Small intestine (tissue), 7 donors: ENCODE measurements at regions not wholly inside any gene's neighbourhood (a gene's known extent, or its start where the extent isn't known, plus 50 kb on each side); places are given as distances from the start of the nearest gene placed in this dataset.

Experiments
- DNase-seq, 2 donors: peaks; one replicate each; pipeline versions ENCODE4 v3.0.0 to v3.0.0-alpha.2; 2013
- FAIRE-seq: peaks from 2 replicates; lab custom pipeline; 2012; peaks lifted over from hg19 to GRCh38; lab: Jason Lieb, UNC
- H3K27ac ChIP-seq, 3 donors: one replicate each; pipeline ENCODE4 v1.5.1; 2013; ENCODE audit warnings: low read length in 2 of 3, mild to moderate bottlenecking in 2 of 3, control low read depth in 1 of 3, inconsistent platforms in 1 of 3, low read depth in 1 of 3, moderate library complexity in 1 of 3
- H3K27me3 ChIP-seq, 3 donors: one replicate each; pipeline ENCODE4 v1.6.1; 2013; ENCODE audit warnings: low read length in 3 of 3, inconsistent platforms in 1 of 3; ENCODE audit not compliant: control insufficient read depth in 3 of 3, insufficient read depth in 3 of 3
- H3K36me3 ChIP-seq, 3 donors: one replicate each; pipeline ENCODE4 v1.6.1; 2013; ENCODE audit warnings: low read length in 3 of 3, inconsistent platforms in 1 of 3, low read depth in 1 of 3, mild to moderate bottlenecking in 1 of 3, moderate library complexity in 1 of 3; ENCODE audit not compliant: control insufficient read depth in 3 of 3, insufficient read depth in 2 of 3
- H3K4me1 ChIP-seq, 3 donors: one replicate each; pipeline ENCODE4 v1.6.1; 2013; ENCODE audit warnings: low read length in 2 of 3, inconsistent platforms in 1 of 3, low read depth in 1 of 3, mild to moderate bottlenecking in 1 of 3, moderate library complexity in 1 of 3; ENCODE audit not compliant: control insufficient read depth in 3 of 3, insufficient read depth in 2 of 3
- H3K4me3 ChIP-seq, 3 donors: one replicate each; pipeline ENCODE4 v1.5.1; 2013; ENCODE audit warnings: low read length in 3 of 3, control low read depth in 1 of 3, inconsistent platforms in 1 of 3, low read depth in 1 of 3, mild to moderate bottlenecking in 1 of 3, moderate library complexity in 1 of 3
- H3K9me3 ChIP-seq, 2 donors: one replicate each; pipeline ENCODE4 v1.6.1; 2013; ENCODE audit warnings: low read depth in 1 of 2, low read length in 1 of 2; ENCODE audit not compliant: control insufficient read depth in 2 of 2, insufficient read depth in 1 of 2
- WGBS, 3 donors: extraction: QIAGEN DNeasy Blood & Tissue Kit; methylation state at CpG; one replicate each; pipeline ENCODE4 v1.1.7; 2013; 5-methylcytosine and 5-hydroxymethylcytosine counted together
- donor health status: healthy with polysubstance abuse.
- donor health status: control.
- donor health status: control.
- donor health status: Bipolar disorder and iron deficiency.
- donor health status: healthy.

- FAIRE-seq (no peak), DNase-seq (no peak)
- Histone ChIP-seq H3K27me3 (peaks cover 0 to 6% (median 0%) of the 10 kb centered on the region in 3 donors), H3K36me3 (no peaks in the 10 kb centered on the region), H3K9me3 (no peaks in the 10 kb centered on the region), H3K4me3 (no peak overlapping the region), H3K4me1 (no peaks in the 10 kb centered on the region), H3K27ac (no peak overlapping the region)
- WGBS, 3 donors, result 12 to 26% (median 22%) methylated on average over 2 of the region's 2 CpGs
These were observed 137.5 kb upstream of the MKLN1 start for GRCh38 chr7:131190146-131190545.

DNA sequence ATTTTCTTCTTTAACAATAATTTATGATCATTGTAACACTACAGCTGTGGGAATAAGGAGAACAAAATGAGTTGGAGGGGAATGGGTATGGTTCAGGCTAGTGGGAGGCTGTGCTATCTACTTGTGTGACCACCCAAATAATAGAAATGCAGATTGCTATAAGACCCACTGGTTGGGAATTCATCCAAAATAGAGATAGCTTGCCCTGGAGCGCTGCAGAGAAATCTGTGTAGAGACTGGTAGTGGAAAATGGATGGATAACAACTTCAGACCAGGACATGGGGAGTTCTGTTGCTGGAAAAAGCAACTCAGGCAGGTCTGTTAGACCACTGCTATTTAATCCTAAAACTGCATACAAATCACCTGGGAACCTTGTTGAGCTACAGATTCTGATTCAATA, 137.1 kb upstream of the MKLN1 start:
- DNase-seq, result no peak
- Histone ChIP-seq H3K4me1 (no peaks in the 10 kb centered on the region), H3K9me3 (no peaks in the 10 kb centered on the region), H3K36me3 (no peaks in the 10 kb centered on the region), H3K4me3 (no peak overlapping the region), H3K27ac (no peak overlapping the region), H3K27me3 (peaks cover 0 to 6% (median 0%) of the 10 kb centered on the region in 3 donors)
- WGBS, 3 donors, result 55 to 81% (median 77%) methylated on average over 1 of the region's 1 CpG
- no peak for FAIRE-seq

DNA sequence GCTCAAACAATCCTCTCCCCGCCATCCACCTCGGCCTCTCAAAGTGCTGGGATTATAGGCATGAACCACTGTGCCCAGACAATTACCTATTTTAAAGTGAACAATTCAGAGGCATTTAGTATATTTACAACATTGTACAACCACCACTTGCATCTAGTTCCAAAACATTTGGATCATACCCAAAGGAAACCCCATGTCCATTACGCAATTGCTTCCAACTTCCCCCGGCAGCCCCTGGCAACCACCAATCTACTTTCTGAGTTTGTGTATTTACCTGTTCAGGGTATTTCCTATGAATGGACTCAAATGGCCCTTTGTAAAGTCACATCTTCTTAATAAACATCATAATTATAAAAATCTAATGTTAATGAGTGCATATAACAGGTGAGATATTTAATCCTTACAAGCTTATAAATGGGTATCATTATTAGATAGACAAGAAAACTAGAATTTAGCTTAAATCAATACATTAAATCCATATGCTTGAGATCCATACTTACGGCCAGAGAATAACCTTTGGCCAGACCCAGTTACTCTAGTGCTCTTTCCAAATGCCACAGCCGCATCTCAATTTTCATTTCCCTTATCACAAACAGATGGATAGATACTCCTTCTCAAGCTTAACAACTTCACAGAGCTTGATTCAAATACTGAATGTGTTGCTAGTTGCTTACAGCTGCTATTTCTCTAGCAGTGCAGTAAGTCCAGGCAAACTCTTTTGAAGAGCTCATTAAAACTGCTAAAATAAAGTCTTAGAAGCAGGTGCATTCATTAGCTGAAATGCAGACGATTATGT, 133.4 kb upstream of the MKLN1 start:
- no peak for FAIRE-seq
- DNase-seq, result no peak

GRCh38 chr7:131196803-131197202, 130.9 kb upstream of the MKLN1 start:
- FAIRE-seq (no peak), DNase-seq (peak in 1 of 2 donors; percentile 18)
- WGBS, 3 donors, result 22 to 33% (median 31%) methylated on average over 4 of the region's 4 CpGs

More for the DNA sequence above, 133.4 kb upstream of the MKLN1 start:
- H3K4me1 ChIP-seq, result no peaks in the 10 kb centered on the region
- H3K4me3 ChIP-seq, result no peak overlapping the region
- no peak overlapping the region for H3K27ac ChIP-seq
- H3K27me3 ChIP-seq, result peaks cover 0 to 6% (median 0%) of the 10 kb centered on the region in 3 donors
- H3K36me3 ChIP-seq, result no peaks in the 10 kb centered on the region
- no peaks in the 10 kb centered on the region for H3K9me3 ChIP-seq
- WGBS, 3 donors, result 63 to 79% (median 76%) methylated on average over 7 of the region's 7 CpGs

DNA sequence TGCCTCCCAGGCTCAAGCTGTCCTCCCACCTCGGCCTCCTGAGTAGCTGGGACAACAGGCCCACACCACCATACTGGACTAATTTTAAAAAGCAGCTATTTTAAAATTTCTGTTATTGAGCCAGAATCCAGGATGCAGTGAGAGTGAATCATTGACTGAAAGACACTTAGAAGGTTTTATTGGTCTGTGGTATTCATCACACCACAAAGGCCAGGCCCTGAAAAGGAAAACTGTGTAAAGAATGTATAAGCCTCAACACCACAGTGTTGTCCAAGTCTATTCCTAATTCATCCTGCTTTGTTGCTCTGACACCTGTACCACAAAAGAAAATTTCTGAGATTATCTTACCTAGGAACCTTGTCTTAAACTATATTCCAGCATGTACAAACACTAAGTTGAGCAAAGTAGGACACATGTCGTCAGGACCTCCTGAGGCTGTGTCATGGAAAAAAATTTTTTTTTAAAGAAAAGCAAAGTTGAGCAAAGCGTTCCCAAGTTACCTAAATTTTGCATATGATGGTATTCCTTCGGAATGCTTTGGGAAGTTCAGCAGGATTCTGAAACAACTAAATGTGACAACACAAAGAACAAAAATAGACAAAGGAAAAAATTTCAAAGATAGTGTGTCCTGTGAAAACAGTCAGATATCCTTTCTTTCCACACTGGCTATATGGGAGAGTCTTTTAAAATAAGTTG, 129.6 kb upstream of the MKLN1 start:
- no peak overlapping the region for H3K4me3 ChIP-seq
- WGBS, 3 donors, result 91 to 95% (median 94%) methylated on average over 4 of the region's 4 CpGs
- DNase-seq, result no peak
- H3K9me3 ChIP-seq, result no peaks in the 10 kb centered on the region
- no peaks in the 10 kb centered on the region for H3K27me3 ChIP-seq
- no peaks in the 10 kb centered on the region for H3K36me3 ChIP-seq
- no peak for FAIRE-seq
- H3K27ac ChIP-seq, result no peak overlapping the region
- no peaks in the 10 kb centered on the region for H3K4me1 ChIP-seq

More at GRCh38 chr7:131196803-131197202, 130.9 kb upstream of the MKLN1 start:
- Histone ChIP-seq H3K4me1 (no peaks in the 10 kb centered on the region), H3K27ac (no peak overlapping the region), H3K4me3 (no peak overlapping the region), H3K27me3 (no peaks in the 10 kb centered on the region), H3K9me3 (no peaks in the 10 kb centered on the region), H3K36me3 (no peaks in the 10 kb centered on the region)

GRCh38 chr7:131202451-131202850, 125.2 kb upstream of the MKLN1 start:
- 86 to 95% (median 88%) methylated on average over 5 of the region's 5 CpGs for WGBS, 3 donors
- Histone ChIP-seq H3K27ac (no peak overlapping the region), H3K4me3 (no peak overlapping the region), H3K27me3 (no peaks in the 10 kb centered on the region), H3K9me3 (no peaks in the 10 kb centered on the region), H3K36me3 (no peaks in the 10 kb centered on the region), H3K4me1 (no peaks in the 10 kb centered on the region)
- FAIRE-seq (no peak), DNase-seq (no peak)

DNA sequence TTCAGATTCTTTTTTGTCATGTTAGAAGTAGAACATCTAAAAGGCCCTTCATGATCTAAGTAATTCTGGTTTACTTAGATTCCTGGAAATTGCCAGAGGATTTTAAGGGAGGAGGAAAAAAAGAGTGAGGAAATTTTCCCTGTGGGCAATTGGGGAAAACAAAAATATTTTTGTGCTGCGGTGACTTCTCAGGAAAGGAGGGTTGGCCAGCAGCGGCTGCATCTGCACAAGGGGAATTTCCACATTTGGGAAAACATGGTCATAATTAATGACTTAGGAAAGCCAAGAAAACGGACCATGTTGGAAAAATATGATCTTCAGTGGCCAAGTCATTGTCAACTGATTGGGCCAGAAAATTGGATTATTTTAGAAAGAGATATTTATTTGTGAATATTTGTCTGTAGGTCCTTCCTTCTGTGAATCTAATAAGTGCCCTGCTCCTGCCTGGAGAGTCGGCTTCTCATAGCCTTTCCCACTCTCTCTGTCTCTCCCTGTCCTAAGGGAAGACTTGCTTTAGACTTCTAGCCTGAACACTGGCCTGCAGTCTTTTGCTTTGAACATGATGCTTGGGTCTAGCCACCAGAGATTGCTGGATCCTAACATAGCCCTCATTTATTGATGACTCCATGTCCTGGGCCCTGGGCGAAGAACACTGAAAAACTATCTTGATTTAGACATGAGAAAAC, 124.2 kb upstream of the MKLN1 start:
- FAIRE-seq (no peak), DNase-seq (no peak)
- Histone ChIP-seq H3K36me3 (no peaks in the 10 kb centered on the region), H3K9me3 (no peaks in the 10 kb centered on the region), H3K4me3 (no peak overlapping the region), H3K27ac (no peak overlapping the region), H3K4me1 (no peaks in the 10 kb centered on the region), H3K27me3 (no peaks in the 10 kb centered on the region)
- WGBS, 3 donors, result 71 to 90% (median 79%) methylated on average over 5 of the region's 5 CpGs

DNA sequence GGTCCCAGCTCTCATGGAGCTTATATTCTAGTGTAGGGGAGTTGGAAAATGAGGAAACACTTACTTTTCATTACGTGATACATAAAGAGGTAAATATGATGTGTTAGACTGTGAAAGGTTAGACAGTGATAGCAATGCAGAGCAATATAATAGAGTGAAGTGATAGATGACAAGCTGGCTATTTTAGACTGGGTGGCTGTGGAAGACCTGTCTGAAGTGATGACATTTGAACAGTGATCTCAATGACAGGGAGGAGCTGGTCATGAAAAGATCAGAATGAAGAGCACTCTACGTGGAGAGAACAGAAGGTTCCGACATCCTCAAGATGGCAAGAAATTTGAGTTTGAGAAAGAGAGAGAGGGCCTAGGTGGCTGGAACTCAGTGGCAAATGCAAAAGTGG, 118.9 kb upstream of the MKLN1 start:
- Histone ChIP-seq H3K4me1 (no peaks in the 10 kb centered on the region), H3K27me3 (no peaks in the 10 kb centered on the region), H3K4me3 (no peak overlapping the region), H3K36me3 (no peaks in the 10 kb centered on the region), H3K9me3 (no peaks in the 10 kb centered on the region), H3K27ac (no peak overlapping the region)
- 58 to 82% (median 73%) methylated on average over 3 of the region's 3 CpGs for WGBS, 3 donors
- DNase-seq, result no peak
- FAIRE-seq, result no peak
